Neural progenitor cell (in vitro differentiated cells): ENCODE measurements at regions not wholly inside any gene's neighbourhood (a gene's known extent, or its start where the extent isn't known, plus 50 kb on each side); places are given as distances from the start of the nearest gene placed in this dataset.

Source experiments
- DNase-seq: peaks from one replicate; pipeline ENCODE4 v3.0.0-alpha.2; 2016; ENCODE audit warnings: low spot score
- H2AFZ ChIP-seq: fragments of 200-600 bp; sonication (generic); replicated peaks from 2 replicates; pipeline ENCODE4 v1.6.1; 2016; ENCODE audit warnings: antibody characterized with exemption
- H3F3A ChIP-seq: fragments of 200-600 bp; sonication (generic); 2 replicates; pipeline ENCODE4 v1.6.1; 2016; ENCODE audit warnings: antibody characterized with exemption, low read depth
- H3K27ac ChIP-seq: fragments of 200-600 bp; sonication (generic); 2 replicates; pipeline ENCODE4 v1.5.1; 2016; ENCODE audit warnings: mild to moderate bottlenecking
- H3K27me3 ChIP-seq: fragments of 200-600 bp; sonication (generic); 2 replicates; pipeline ENCODE4 v1.6.1; 2016; ENCODE audit warnings: mild to moderate bottlenecking, moderate library complexity
- H3K36me3 ChIP-seq: fragments of 200-600 bp; sonication (generic); 2 replicates; pipeline ENCODE4 v1.5.1; 2016
- H3K4me1 ChIP-seq: fragments of 200-600 bp; sonication (generic); 2 replicates; pipeline ENCODE4 v1.6.1; 2016; ENCODE audit warnings: mixed run types
- H3K4me2 ChIP-seq: fragments of 200-600 bp; sonication (generic); 2 replicates; pipeline ENCODE4 v1.6.1; 2016
- H3K4me3 ChIP-seq: fragments of 200-600 bp; sonication (generic); 2 replicates; pipeline ENCODE4 v1.5.1; 2016
- H3K79me2 ChIP-seq: fragments of 200-600 bp; sonication (generic); 2 replicates; pipeline ENCODE4 v1.6.1; 2016; ENCODE audit warnings: low read depth
- H3K9ac ChIP-seq: fragments of 200-600 bp; sonication (generic); 2 replicates; pipeline ENCODE4 v1.6.1; 2016
- H3K9me3 ChIP-seq: fragments of 200-600 bp; sonication (generic); 2 replicates; pipeline ENCODE4 v1.5.1; 2016; ENCODE audit warnings: low read depth
- H4K20me1 ChIP-seq: fragments of 200-600 bp; sonication (generic); 2 replicates; pipeline ENCODE4 v1.6.1; 2016; ENCODE audit warnings: low read depth
- H3K27ac Mint-ChIP-seq: 3 replicates; pipeline ENCODE4 v1.8.0; 2021; ENCODE audit warnings: mixed read lengths
- H3K27me3 Mint-ChIP-seq: 2 replicates; pipeline ENCODE4 v1.8.0; 2022; ENCODE audit warnings: low read depth, mild to moderate bottlenecking, inconsistent platforms, moderate library complexity, mixed read lengths; ENCODE audit not compliant: insufficient read depth
- H3K36me3 Mint-ChIP-seq: 3 replicates; pipeline ENCODE4 v1.8.0; 2021; ENCODE audit warnings: mixed read lengths
- H3K4me1 Mint-ChIP-seq: 3 replicates; pipeline ENCODE4 v1.8.0; 2021; ENCODE audit warnings: mixed read lengths
- H3K4me3 Mint-ChIP-seq: 3 replicates; pipeline ENCODE4 v1.8.0; 2021; ENCODE audit warnings: mild to moderate bottlenecking, moderate library complexity, mixed read lengths
- H3K9me3 Mint-ChIP-seq: 3 replicates; pipeline ENCODE4 v1.8.0; 2020; ENCODE audit warnings: mixed read lengths
- CTCF ChIP-seq: fragments of 200-600 bp; sonication (generic); IDR thresholded peaks from 2 replicates; pipeline ENCODE4 v1.5.1; 2017; ENCODE audit warnings: antibody characterized with exemption, mild to moderate bottlenecking
- EZH2 ChIP-seq: fragments of 200-600 bp; sonication (generic); IDR thresholded peaks from 2 replicates; pipeline ENCODE4 v1.6.1; 2017; ENCODE audit warnings: antibody characterized with exemption, mild to moderate bottlenecking, moderate library complexity
- EZH2phosphoT487 ChIP-seq: fragments of 200-600 bp; sonication (generic); IDR thresholded peaks from 2 replicates; pipeline ENCODE4 v1.6.1; 2017; ENCODE audit warnings: antibody characterized with exemption

GRCh38 chr2:60608679-60609078, 55.2 kb upstream of the BCL11A start:
- no peak overlapping the region for H3K9ac ChIP-seq
- no peak for TF ChIP-seq EZH2phosphoT487
- TF ChIP-seq EZH2 = no peak
- no peak for TF ChIP-seq CTCF

GRCh38 chr2:60612033-60612432, 58.6 kb upstream of the BCL11A start:
- no peaks in the 10 kb centered on the region for H3K36me3 Mint-ChIP-seq
- no peaks in the 10 kb centered on the region for H3K27me3 ChIP-seq
- no peaks in the 10 kb centered on the region for H3F3A ChIP-seq
- H3K4me3 ChIP-seq = no peak overlapping the region
- no peak for TF ChIP-seq EZH2phosphoT487
- no peak for TF ChIP-seq EZH2
- no peak for TF ChIP-seq CTCF
- no peaks in the 10 kb centered on the region for H3K4me1 Mint-ChIP-seq
- no peaks in the 10 kb centered on the region for H3K4me1 ChIP-seq
- no peak overlapping the region for H3K27ac Mint-ChIP-seq
- DNase-seq = no peak
- no peak overlapping the region for H3K4me2 ChIP-seq
- H2AFZ ChIP-seq = no peak overlapping the region
- no peak overlapping the region for H3K4me3 Mint-ChIP-seq
- no peaks in the 10 kb centered on the region for H3K9me3 Mint-ChIP-seq
- no peak overlapping the region for H3K9ac ChIP-seq
- peaks cover 2% of the 10 kb centered on the region for H3K27me3 Mint-ChIP-seq
- no peaks in the 10 kb centered on the region for H4K20me1 ChIP-seq
- H3K27ac ChIP-seq = no peak overlapping the region
- no peaks in the 10 kb centered on the region for H3K79me2 ChIP-seq
- H3K36me3 ChIP-seq = no peaks in the 10 kb centered on the region
- H3K9me3 ChIP-seq = no peaks in the 10 kb centered on the region

More at GRCh38 chr2:60608679-60609078, 55.2 kb upstream of the BCL11A start:
- DNase-seq = no peak
- no peaks in the 10 kb centered on the region for H3K79me2 ChIP-seq
- H3K4me2 ChIP-seq = no peak overlapping the region
- no peak overlapping the region for H2AFZ ChIP-seq
- Mint-ChIP-seq H3K27me3 (peaks cover 4% of the 10 kb centered on the region), H3K9me3 (no peaks in the 10 kb centered on the region), H3K4me3 (no peak overlapping the region), H3K36me3 (no peaks in the 10 kb centered on the region), H3K4me1 (no peaks in the 10 kb centered on the region), H3K27ac (no peak overlapping the region)
- no peaks in the 10 kb centered on the region for H3K9me3 ChIP-seq
- H3K4me3 ChIP-seq = no peak overlapping the region
- no peaks in the 10 kb centered on the region for H3K4me1 ChIP-seq
- no peaks in the 10 kb centered on the region for H3F3A ChIP-seq
- H3K27me3 ChIP-seq = no peaks in the 10 kb centered on the region
- no peaks in the 10 kb centered on the region for H3K36me3 ChIP-seq
- no peak overlapping the region for H3K27ac ChIP-seq
- H4K20me1 ChIP-seq = no peaks in the 10 kb centered on the region

- Mint-ChIP-seq H3K4me1 (no peaks in the 10 kb centered on the region), H3K27ac (no peak overlapping the region), H3K36me3 (no peaks in the 10 kb centered on the region), H3K4me3 (no peak overlapping the region), H3K27me3 (peaks cover 2% of the 10 kb centered on the region), H3K9me3 (no peaks in the 10 kb centered on the region)
- no peak overlapping the region for H3K9ac ChIP-seq
- H3K27me3 ChIP-seq = no peaks in the 10 kb centered on the region
- no peaks in the 10 kb centered on the region for H3F3A ChIP-seq
- H4K20me1 ChIP-seq = no peaks in the 10 kb centered on the region
- H3K36me3 ChIP-seq = no peaks in the 10 kb centered on the region
- no peaks in the 10 kb centered on the region for H3K79me2 ChIP-seq
- H3K4me3 ChIP-seq = no peak overlapping the region
- no peak for DNase-seq
- no peak overlapping the region for H3K4me2 ChIP-seq
- no peak for TF ChIP-seq EZH2phosphoT487
- no peak for TF ChIP-seq EZH2
- TF ChIP-seq CTCF = no peak
- no peak overlapping the region for H2AFZ ChIP-seq
- H3K4me1 ChIP-seq = no peaks in the 10 kb centered on the region
- no peak overlapping the region for H3K27ac ChIP-seq
- H3K9me3 ChIP-seq = no peaks in the 10 kb centered on the region
These were observed 60.9 kb upstream of the BCL11A start for GRCh38 chr2:60614319-60614718.
